ENCODE measurements at regions not wholly inside any gene's neighbourhood (a gene's known extent, or its start where the extent isn't known, plus 50 kb on each side); places are given as distances from the start of the nearest gene placed in this dataset.

- TF ChIP-seq, protein P1, sequence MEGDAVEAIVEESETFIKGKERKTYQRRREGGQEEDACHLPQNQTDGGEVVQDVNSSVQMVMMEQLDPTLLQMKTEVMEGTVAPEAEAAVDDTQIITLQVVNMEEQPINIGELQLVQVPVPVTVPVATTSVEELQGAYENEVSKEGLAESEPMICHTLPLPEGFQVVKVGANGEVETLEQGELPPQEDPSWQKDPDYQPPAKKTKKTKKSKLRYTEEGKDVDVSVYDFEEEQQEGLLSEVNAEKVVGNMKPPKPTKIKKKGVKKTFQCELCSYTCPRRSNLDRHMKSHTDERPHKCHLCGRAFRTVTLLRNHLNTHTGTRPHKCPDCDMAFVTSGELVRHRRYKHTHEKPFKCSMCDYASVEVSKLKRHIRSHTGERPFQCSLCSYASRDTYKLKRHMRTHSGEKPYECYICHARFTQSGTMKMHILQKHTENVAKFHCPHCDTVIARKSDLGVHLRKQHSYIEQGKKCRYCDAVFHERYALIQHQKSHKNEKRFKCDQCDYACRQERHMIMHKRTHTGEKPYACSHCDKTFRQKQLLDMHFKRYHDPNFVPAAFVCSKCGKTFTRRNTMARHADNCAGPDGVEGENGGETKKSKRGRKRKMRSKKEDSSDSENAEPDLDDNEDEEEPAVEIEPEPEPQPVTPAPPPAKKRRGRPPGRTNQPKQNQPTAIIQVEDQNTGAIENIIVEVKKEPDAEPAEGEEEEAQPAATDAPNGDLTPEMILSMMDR (IDR thresholded peaks at IDR 0.05) = no peak
- TF ChIP-seq POLR2A (IDR thresholded peaks at IDR 0.05) = no peak
Measured at GRCh38 chr12:58602736-58603135, 317.6 kb downstream of the LRIG3 start.

Data from esophagus squamous epithelium (tissue), 4 donors.